GM18508 (cell line): ENCODE measurements at regions not wholly inside any gene's neighbourhood (a gene's known extent, or its start where the extent isn't known, plus 50 kb on each side); places are given as distances from the start of the nearest gene placed in this dataset.
"Not testable (repeated sequence)": the region's sequence is repeated elsewhere in the genome, so short reads cannot be mapped to it uniquely, and the experiment has no call there.

Source experiments
- ATAC-seq: cut with Tn5 transposase; IDR thresholded peaks from one replicate; pipeline ENCODE4 v1.9.1; 2021; ENCODE audit warnings: moderate number of reproducible peaks; ENCODE audit not compliant: insufficient read depth, unreplicated experiment

GRCh38 chr5:98498028-98498427, 275.4 kb upstream of the RGMB start:
- ATAC-seq: no peak

GRCh38 chr5:98499892-98500291, 273.6 kb upstream of the RGMB start:
- no peak for ATAC-seq

GRCh38 chr5:98500811-98501210, 272.7 kb upstream of the RGMB start:
- no peak for ATAC-seq

GRCh38 chr5:98503616-98504015, 269.8 kb upstream of the RGMB start:
- ATAC-seq: no peak

GRCh38 chr5:98504505-98504904, 269.0 kb upstream of the RGMB start:
- no peak for ATAC-seq

- no peak for ATAC-seq
These were observed 263.1 kb upstream of the RGMB start for GRCh38 chr5:98510143-98510985.

- ATAC-seq: no peak
These were observed 260.1 kb upstream of the RGMB start for GRCh38 chr5:98513380-98513779.

GRCh38 chr5:98514215-98514614, 259.2 kb upstream of the RGMB start:
- no peak for ATAC-seq

GRCh38 chr5:98516701-98517100, 256.8 kb upstream of the RGMB start:
- ATAC-seq: no peak

- ATAC-seq: no peak
These were observed 255.7 kb upstream of the RGMB start for GRCh38 chr5:98517560-98518366.

- ATAC-seq: no peak
These were observed 254.7 kb upstream of the RGMB start for GRCh38 chr5:98518754-98519153.

GRCh38 chr5:98519571-98519970, 253.9 kb upstream of the RGMB start:
- no peak for ATAC-seq

GRCh38 chr5:98521821-98522220, 251.6 kb upstream of the RGMB start:
- ATAC-seq: no peak

GRCh38 chr5:98524773-98525172, 248.7 kb upstream of the RGMB start:
- no peak for ATAC-seq

GRCh38 chr5:98527846-98528245, 245.6 kb upstream of the RGMB start:
- no peak for ATAC-seq

- ATAC-seq: no peak
These were observed 244.1 kb upstream of the RGMB start for GRCh38 chr5:98529321-98529720.

GRCh38 chr5:98530224-98530623, 243.2 kb upstream of the RGMB start:
- no peak for ATAC-seq

GRCh38 chr5:98535901-98536300, 237.6 kb upstream of the RGMB start:
- ATAC-seq: no peak

GRCh38 chr5:98540056-98540455, 233.4 kb upstream of the RGMB start:
- ATAC-seq: no peak

GRCh38 chr5:98541641-98542040, 231.8 kb upstream of the RGMB start:
- no peak for ATAC-seq

GRCh38 chr5:98543490-98543889, 230.0 kb upstream of the RGMB start:
- no peak for ATAC-seq

GRCh38 chr5:98546924-98547323, 226.5 kb upstream of the RGMB start:
- not testable (repeated sequence) for ATAC-seq
